NCI-H748 treated with DMSO at 0.1 percent for 48 hours (cell line): ENCODE measurements at regions not wholly inside any gene's neighbourhood (a gene's known extent, or its start where the extent isn't known, plus 50 kb on each side); places are given as distances from the start of the nearest gene placed in this dataset.
"Not testable (repeated sequence)": the region's sequence is repeated elsewhere in the genome, so short reads cannot be mapped to it uniquely, and the experiment has no call there.

ENCODE experiments used
- DNase-seq: peaks from one replicate; lab custom pipeline; 2025; lab: John Stamatoyannopoulos, UW

DNA sequence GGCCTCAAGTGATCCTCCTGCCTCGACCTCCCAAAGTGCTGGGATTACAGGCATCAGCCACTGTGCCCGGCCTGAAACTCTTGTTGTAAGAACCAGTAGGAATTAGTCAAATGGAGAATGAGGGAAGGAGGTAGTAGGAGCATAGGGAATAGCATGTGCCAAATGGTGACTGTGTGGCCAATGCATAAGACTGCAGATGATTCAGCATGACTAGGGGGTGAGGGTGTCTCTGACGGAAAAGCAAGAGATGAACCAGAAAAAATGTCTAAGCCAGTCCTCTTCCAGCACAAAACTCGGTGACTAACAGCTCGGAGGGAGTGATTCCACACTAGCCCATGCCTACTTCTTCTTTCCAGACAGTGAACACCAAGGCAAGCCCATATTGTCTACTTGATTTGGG, 58.2 kb upstream of the DUSP21 start:
- no peak for DNase-seq

DNA sequence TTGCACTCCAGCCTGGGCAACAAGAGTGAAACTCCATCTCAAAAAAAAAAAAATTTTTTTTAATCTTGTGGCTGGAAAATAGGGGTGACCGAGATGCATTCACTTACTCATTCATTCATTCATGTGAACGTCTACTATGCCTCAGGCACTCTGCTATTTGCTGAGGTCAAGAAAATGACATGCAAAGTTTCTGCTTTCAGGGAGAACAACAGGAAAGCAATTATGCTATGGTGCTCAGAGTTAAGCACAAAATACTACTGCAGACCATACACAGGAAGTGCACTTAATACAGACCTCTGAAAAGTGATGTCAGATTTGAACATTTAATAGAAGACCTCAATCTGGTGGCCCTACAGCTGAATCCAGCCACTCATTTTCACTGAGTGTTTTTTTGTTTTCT, 59.6 kb upstream of the DUSP21 start:
- no peak for DNase-seq

- no peak for DNase-seq
Observed at GRCh38 chrX:44778254-44778653, 65.6 kb upstream of the DUSP21 start.

DNA sequence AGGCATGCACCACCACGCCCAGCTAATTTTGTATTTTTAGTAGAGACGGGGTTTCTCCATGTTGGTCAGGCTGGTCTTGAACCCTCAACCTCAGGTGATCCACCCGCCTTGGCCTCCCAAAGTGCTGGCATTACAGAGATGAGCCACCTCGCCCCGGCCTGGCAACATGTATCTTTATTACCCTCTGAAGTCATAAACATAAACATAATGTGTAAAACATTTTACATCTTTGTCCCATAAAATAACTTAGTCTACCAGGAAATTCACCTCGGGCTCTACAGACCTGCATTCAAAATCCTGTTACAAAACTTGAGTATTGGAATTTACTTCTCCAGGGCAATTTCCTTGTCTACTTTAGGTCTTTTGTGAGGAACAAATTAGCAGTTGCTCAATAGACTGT, 68.1 kb upstream of the DUSP21 start:
- DNase-seq, result no peak

GRCh38 chrX:44774066-44774465, 69.8 kb upstream of the DUSP21 start:
- DNase-seq, result not testable (repeated sequence)

DNA sequence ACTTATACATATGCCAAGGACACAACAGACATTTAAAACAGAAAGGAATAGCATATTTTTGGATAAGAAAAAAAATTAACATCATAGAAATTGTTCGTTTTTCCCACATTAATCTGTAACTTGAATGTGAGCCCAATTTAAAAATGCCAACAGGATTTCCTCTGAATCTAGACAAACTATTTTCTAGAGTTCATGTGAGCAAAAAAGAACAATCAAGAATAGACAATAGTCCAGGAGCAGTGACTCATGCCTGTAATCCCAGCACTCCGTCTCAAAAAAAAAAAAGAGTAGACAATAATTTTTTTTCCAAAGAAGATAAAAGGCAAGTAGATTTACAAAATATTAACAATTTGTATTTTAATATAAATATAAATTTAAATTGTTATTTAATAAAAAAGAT, 73.7 kb upstream of the DUSP21 start:
- no peak for DNase-seq

DNA sequence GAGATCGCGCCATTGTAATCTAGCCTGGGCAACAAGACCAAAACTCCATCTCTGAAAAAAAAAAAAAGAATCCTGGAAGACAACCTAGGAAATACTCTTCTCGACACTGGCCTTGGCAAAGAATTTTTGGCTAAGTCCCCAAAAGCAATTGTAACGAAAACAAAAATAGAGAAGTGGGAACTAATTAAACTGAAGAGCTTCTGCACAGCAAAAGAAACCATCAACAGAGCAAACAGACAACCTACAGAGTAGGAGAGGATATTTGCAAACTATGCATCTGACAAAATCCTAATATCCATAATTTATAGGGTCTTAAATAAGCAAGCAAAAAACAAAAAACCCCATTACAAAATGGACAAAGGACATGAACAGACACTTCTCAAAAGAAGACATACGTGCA, 76.5 kb upstream of the DUSP21 start:
- no peak for DNase-seq

GRCh38 chrX:44765556-44765955, 78.3 kb upstream of the DUSP21 start:
- DNase-seq, result no peak

GRCh38 chrX:44747969-44748368, 95.9 kb upstream of the DUSP21 start:
- no peak for DNase-seq

DNA sequence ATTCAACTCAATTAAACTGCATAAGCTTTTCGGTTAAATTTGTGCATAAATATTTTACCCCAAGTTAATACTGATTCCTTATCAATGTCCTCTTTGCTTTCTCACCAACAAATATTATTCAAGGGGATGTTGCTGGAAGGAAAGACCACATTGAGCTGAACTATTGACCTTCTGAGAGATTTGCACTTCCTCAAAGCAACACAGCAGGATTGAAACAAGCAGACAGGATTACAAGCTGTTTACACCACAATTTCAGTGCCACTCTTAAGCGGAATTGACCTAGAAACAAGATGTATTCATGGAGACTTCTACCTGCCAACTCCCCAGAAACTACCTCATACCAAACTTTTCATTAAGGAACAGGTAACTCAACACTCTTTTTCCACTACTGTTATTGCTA, 96.5 kb upstream of the DUSP21 start:
- DNase-seq, result no peak

- no peak for DNase-seq
Observed at GRCh38 chrX:44744799-44745198, 99.0 kb upstream of the DUSP21 start.

DNA sequence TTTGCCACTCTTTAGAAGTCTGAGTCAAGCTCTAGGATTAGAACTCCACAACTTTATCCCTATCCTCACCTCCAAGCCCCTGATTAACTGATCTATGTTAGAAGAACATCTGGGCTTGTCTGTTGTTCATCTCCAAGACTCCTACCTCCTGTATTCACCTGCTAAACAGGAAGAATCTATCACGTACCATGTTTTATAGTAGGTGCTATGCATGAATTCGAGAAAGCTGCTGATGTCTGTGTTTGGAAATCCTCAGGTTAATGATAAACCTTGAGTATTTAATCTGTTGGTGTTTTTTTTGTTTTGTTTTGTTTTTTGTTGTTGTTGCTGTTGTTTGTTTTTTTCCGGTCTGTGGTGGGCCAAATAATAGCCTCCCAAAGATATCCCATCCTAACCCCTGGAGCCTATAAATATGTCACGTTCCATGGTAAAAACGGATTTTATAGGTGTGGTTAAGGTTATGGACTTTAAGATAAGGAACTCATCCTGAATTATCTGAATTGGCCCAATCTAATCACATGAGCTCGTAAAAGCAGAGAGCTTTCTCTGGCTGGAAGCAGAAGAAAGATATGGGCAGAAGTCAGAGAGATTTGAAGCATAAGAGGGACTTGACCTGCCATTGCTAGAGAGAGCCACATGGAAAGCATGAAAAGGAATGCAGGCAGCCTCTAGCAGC, 101.2 kb upstream of the DUSP21 start:
- DNase-seq, result no peak

DNA sequence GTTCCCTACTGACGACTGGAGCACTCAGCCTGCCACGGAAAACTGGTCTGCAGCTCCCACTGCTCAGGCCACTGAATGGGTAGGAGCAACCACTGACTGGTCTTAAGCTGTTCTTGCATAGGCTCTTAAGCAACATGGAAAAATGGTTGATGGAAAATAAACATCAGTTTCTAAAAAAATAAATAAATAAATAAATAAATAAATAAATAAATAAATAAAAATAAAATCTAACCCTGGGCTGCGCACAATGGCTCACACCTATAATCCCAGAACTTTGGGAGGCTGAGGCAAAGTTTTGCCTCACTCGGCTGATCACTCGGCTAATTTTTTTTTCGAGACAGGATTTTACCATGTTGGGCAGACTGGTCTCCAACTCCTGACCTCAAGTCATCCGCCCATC, 102.0 kb upstream of the DUSP21 start:
- not testable (repeated sequence) for DNase-seq

DNA sequence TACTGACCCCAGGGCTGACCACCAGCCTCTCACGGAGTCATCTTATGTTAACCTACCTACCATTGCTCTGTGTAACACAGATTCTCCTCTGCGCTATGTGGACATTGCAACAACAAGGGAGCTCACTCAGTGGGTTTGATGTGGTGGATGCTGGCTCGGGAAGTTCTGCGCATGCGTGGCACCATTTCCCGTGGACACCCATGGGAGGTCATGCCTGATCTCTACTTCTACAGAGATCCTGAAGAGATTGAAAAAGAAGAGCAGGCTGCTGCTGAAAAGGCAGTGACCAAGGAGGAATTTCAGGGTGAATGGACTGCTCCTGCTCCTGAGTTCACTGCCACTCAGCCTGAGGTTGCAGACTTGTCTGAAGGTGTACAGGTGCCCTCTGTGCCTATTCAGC, 102.4 kb upstream of the DUSP21 start:
- DNase-seq, result not testable (repeated sequence)

DNA sequence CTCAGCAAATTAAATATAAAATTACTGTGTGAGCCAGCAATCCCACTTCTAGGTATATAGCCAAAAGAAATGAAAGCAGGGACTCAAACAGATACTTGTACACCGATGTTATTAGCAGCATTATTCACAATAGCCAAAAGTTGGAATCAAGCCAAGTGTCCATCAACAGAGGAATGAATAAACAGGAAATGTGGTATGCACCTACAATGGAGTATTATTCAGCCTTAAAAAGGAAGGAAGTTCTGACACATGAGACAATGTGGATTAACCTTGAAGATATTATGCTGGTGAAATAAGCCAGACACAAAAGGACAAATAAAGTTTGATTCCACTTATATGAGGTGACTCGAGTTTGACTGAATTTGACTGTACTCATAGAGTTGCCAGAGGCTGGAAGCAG, 108.3 kb upstream of the DUSP21 start:
- DNase-seq, result no peak

GRCh38 chrX:44733931-44734330, 109.9 kb upstream of the DUSP21 start:
- DNase-seq, result no peak

DNA sequence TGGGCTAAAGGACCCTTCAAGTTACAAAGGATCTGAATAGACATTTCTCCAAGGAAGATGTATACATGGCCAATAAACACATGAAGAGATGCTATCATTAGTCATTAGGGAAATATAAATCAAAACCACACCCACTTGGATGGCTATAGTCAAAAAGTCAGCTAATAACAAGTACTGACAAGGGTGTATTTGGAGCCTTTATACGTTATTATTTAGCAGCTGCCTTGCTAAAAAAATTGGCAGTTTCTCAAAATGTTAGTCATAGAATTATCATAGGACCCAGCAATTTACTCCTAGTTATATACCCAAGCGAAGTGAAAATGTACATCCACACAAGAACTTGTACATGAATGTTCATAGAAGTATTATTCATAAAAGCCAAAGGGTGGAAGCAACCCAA, 112.7 kb upstream of the DUSP21 start:
- no peak for DNase-seq

DNA sequence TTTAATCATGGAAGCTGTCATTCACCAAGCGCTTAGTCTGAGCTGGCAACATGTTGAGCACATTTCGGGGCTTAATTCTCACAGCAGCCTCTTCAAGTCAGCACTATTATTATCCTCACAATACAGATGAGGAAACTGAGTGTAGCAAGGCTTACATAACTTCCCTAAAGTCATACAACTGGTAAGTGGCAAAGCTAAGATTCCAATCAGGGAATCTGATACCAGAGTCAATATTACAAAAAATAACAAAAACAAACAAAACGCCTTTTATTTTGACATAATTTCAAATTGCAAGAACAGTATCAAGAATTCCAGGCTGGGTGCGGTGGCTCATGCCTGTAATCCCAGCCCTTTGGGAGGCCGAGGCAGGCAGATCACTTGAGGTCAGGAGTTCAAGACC, 120.4 kb upstream of the DUSP21 start:
- DNase-seq, result no peak

DNA sequence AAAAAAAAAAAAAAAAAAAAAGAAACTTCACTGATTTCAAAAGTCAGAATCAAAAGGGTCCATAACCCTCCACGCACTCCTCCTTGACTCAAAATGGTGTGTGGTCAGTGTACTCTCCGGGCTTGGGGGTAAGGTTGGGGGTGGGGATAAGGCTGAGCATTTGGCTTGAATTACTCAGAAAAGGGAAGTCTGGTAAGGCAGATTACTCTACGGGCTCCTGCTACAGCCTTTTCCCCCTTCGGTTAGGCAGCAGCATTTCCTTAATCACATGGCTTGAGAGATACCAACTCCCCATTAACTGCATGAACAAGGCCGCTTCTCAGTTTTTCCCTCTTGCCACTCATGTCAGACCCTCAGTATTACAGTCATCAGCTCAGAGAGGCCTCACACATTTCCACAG, 135.4 kb upstream of the DUSP21 start:
- DNase-seq, result no peak

GRCh38 chrX:44705817-44706551, 137.8 kb upstream of the DUSP21 start:
- no peak for DNase-seq

DNA sequence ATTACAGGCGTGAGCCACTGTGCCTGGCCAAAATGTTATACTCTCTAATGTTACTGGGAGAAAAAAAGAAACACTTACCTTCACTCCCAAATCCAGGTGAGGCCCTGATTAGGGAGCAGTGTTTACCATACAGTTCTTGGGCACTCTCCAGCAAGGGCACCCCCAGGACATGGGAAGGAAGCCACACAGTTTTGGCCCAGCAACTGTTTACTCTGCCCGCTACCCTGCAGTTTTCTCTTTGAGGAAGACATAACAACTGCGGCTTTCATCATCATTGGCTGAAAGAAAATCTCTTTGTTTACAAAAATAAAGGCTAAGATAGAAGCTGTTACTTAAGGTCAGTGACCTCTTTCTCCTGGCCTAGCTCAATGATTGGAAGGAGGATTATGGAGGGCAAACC, 145.5 kb upstream of the DUSP21 start:
- no peak for DNase-seq

DNA sequence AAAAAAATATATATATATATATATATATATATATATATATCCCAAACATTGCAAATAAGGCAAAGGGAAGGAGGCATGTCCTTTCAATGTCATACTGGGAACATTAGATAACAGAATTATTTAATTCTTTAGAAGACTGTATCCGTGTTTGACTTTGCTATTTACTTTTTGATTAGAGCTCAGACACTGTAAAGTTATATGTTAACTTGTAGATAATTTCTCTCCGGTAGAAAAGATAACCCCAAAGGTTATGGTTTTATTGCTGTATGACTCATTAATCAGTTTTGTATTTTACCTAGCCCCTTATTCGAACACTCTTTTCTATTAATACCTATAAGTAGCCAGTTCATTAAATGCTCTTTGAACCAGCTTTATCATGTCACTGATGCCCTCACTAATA, 150.6 kb upstream of the DUSP21 start:
- no peak for DNase-seq

GRCh38 chrX:44690129-44690528, 147.5 kb upstream of the FUNDC1 start:
- no peak for DNase-seq
